BLaER1 (cell line): ENCODE measurements at regions not wholly inside any gene's neighbourhood (a gene's known extent, or its start where the extent isn't known, plus 50 kb on each side); places are given as distances from the start of the nearest gene placed in this dataset.

Experiments used
- H3K27ac ChIP-seq: shearing (Covaris generic); formaldehyde crosslinking; 2 replicates; pipeline ENCODE4 v1.8.1; 2022
- H3K27me3 ChIP-seq: shearing (Covaris generic); formaldehyde crosslinking; 2 replicates; pipeline ENCODE4 v1.8.1; 2022
- H3K36me3 ChIP-seq: shearing (Covaris generic); formaldehyde crosslinking; 2 replicates; pipeline ENCODE4 v1.8.1; 2022
- H3K4me1 ChIP-seq: shearing (Covaris generic); formaldehyde crosslinking; 2 replicates; pipeline ENCODE4 v1.8.1; 2022
- H3K4me2 ChIP-seq: shearing (Covaris generic); formaldehyde crosslinking; 2 replicates; pipeline ENCODE4 v1.8.1; 2022
- H3K4me3 ChIP-seq: shearing (Covaris generic); formaldehyde crosslinking; 2 replicates; pipeline ENCODE4 v1.8.1; 2022
- H3K9ac ChIP-seq: shearing (Covaris generic); formaldehyde crosslinking; 2 replicates; pipeline ENCODE4 v1.8.1; 2022
- H3K9me3 ChIP-seq: shearing (Covaris generic); formaldehyde crosslinking; 2 replicates; pipeline ENCODE4 v1.8.1; 2022
- H4K20me1 ChIP-seq: shearing (Covaris generic); formaldehyde crosslinking; 2 replicates; pipeline ENCODE4 v1.8.1; 2022
- Cebpa-rat ChIP-seq: shearing (Covaris generic); IDR thresholded peaks from 2 replicates; pipeline ENCODE4 v1.8.1; 2022

- Histone ChIP-seq H4K20me1 (no peaks in the 10 kb centered on the region), H3K36me3 (no peaks in the 10 kb centered on the region), H3K4me2 (no peak overlapping the region), H3K9me3 (peaks cover 6% of the 10 kb centered on the region; the same call in 1 of the 2 replicates), H3K4me3 (no peak overlapping the region), H3K27ac (no peak overlapping the region), H3K4me1 (no peaks in the 10 kb centered on the region), H3K9ac (no peak overlapping the region), H3K27me3 (no peaks in the 10 kb centered on the region)
- TF ChIP-seq Cebpa-rat: no peak
Measured at GRCh38 chr6:103875221-103875620, 984.5 kb downstream of the HACE1 start.

- Histone ChIP-seq H3K4me1 (no peaks in the 10 kb centered on the region), H3K27ac (no peak overlapping the region), H3K9ac (no peak overlapping the region), H3K36me3 (no peaks in the 10 kb centered on the region), H4K20me1 (no peaks in the 10 kb centered on the region), H3K9me3 (peaks cover 4% of the 10 kb centered on the region; the same call in 1 of the 2 replicates), H3K4me2 (no peak overlapping the region), H3K27me3 (no peaks in the 10 kb centered on the region), H3K4me3 (no peak overlapping the region)
- TF ChIP-seq Cebpa-rat: no peak
Measured at GRCh38 chr6:103874575-103874974, 985.1 kb downstream of the HACE1 start.

GRCh38 chr6:103872678-103873077, 987.0 kb downstream of the HACE1 start:
- no peak overlapping the region for H3K4me3 ChIP-seq
- no peak overlapping the region for H3K4me2 ChIP-seq
- TF ChIP-seq Cebpa-rat: no peak
- no peak overlapping the region for H3K27ac ChIP-seq
- no peaks in the 10 kb centered on the region for H3K9me3 ChIP-seq
- no peak overlapping the region for H3K9ac ChIP-seq
- H3K4me1 ChIP-seq: no peaks in the 10 kb centered on the region
- H4K20me1 ChIP-seq: no peaks in the 10 kb centered on the region
- no peaks in the 10 kb centered on the region for H3K36me3 ChIP-seq
- H3K27me3 ChIP-seq: no peaks in the 10 kb centered on the region

- no peaks in the 10 kb centered on the region for H4K20me1 ChIP-seq
- H3K9ac ChIP-seq: no peak overlapping the region
- no peaks in the 10 kb centered on the region for H3K36me3 ChIP-seq
- H3K4me1 ChIP-seq: no peaks in the 10 kb centered on the region
- H3K9me3 ChIP-seq: no peaks in the 10 kb centered on the region
- no peak overlapping the region for H3K4me3 ChIP-seq
- H3K27me3 ChIP-seq: no peaks in the 10 kb centered on the region
- H3K27ac ChIP-seq: no peak overlapping the region
- TF ChIP-seq Cebpa-rat: no peak
- H3K4me2 ChIP-seq: no peak overlapping the region
Measured at GRCh38 chr6:103872233-103872632, 987.5 kb downstream of the HACE1 start.

GRCh38 chr6:103870970-103871369, 988.7 kb downstream of the HACE1 start:
- Histone ChIP-seq H4K20me1 (no peaks in the 10 kb centered on the region), H3K27me3 (no peaks in the 10 kb centered on the region), H3K36me3 (no peaks in the 10 kb centered on the region), H3K4me3 (no peak overlapping the region), H3K27ac (no peak overlapping the region), H3K9me3 (no peaks in the 10 kb centered on the region), H3K4me2 (no peak overlapping the region), H3K9ac (no peak overlapping the region), H3K4me1 (no peaks in the 10 kb centered on the region)
- TF ChIP-seq Cebpa-rat: no peak

GRCh38 chr6:103862297-103862696, 997.4 kb downstream of the HACE1 start:
- no peak for TF ChIP-seq Cebpa-rat

GRCh38 chr6:103858003-103858402, 1001.7 kb downstream of the HACE1 start:
- H3K4me2 ChIP-seq: no peak overlapping the region
- no peak overlapping the region for H3K4me3 ChIP-seq
- H3K9me3 ChIP-seq: no peaks in the 10 kb centered on the region
- no peaks in the 10 kb centered on the region for H3K27me3 ChIP-seq
- no peak for TF ChIP-seq Cebpa-rat
- no peaks in the 10 kb centered on the region for H4K20me1 ChIP-seq
- no peak overlapping the region for H3K9ac ChIP-seq
- no peaks in the 10 kb centered on the region for H3K36me3 ChIP-seq
- H3K27ac ChIP-seq: no peak overlapping the region
- no peaks in the 10 kb centered on the region for H3K4me1 ChIP-seq

More at GRCh38 chr6:103862297-103862696, 997.4 kb downstream of the HACE1 start:
- Histone ChIP-seq H3K9ac (no peak overlapping the region), H3K9me3 (no peaks in the 10 kb centered on the region), H4K20me1 (no peaks in the 10 kb centered on the region), H3K27me3 (no peaks in the 10 kb centered on the region), H3K4me3 (no peak overlapping the region), H3K4me2 (no peak overlapping the region), H3K27ac (no peak overlapping the region), H3K4me1 (no peaks in the 10 kb centered on the region), H3K36me3 (no peaks in the 10 kb centered on the region)

GRCh38 chr6:103855750-103856149, 1004.0 kb downstream of the HACE1 start:
- Histone ChIP-seq H3K36me3 (no peaks in the 10 kb centered on the region), H3K27me3 (no peaks in the 10 kb centered on the region), H3K9me3 (no peaks in the 10 kb centered on the region), H3K4me2 (no peak overlapping the region), H3K9ac (no peak overlapping the region), H3K4me3 (no peak overlapping the region), H3K4me1 (no peaks in the 10 kb centered on the region), H4K20me1 (no peaks in the 10 kb centered on the region), H3K27ac (no peak overlapping the region)
- no peak for TF ChIP-seq Cebpa-rat

- no peaks in the 10 kb centered on the region for H3K4me1 ChIP-seq
- H3K4me3 ChIP-seq: no peak overlapping the region
- no peak for TF ChIP-seq Cebpa-rat
- no peaks in the 10 kb centered on the region for H4K20me1 ChIP-seq
- H3K27ac ChIP-seq: no peak overlapping the region
- H3K27me3 ChIP-seq: no peaks in the 10 kb centered on the region
- H3K36me3 ChIP-seq: no peaks in the 10 kb centered on the region
- no peak overlapping the region for H3K4me2 ChIP-seq
- no peak overlapping the region for H3K9ac ChIP-seq
- no peaks in the 10 kb centered on the region for H3K9me3 ChIP-seq
Measured at GRCh38 chr6:103854059-103854458, 1005.7 kb downstream of the HACE1 start.

GRCh38 chr6:103838457-103838856, 1021.3 kb downstream of the HACE1 start:
- H3K4me1 ChIP-seq: no peaks in the 10 kb centered on the region
- no peaks in the 10 kb centered on the region for H3K27me3 ChIP-seq
- H3K4me2 ChIP-seq: no peak overlapping the region
- no peaks in the 10 kb centered on the region for H4K20me1 ChIP-seq
- no peaks in the 10 kb centered on the region for H3K36me3 ChIP-seq
- TF ChIP-seq Cebpa-rat: no peak
- no peak overlapping the region for H3K4me3 ChIP-seq
- H3K9me3 ChIP-seq: no peaks in the 10 kb centered on the region
- H3K9ac ChIP-seq: no peak overlapping the region
- no peak overlapping the region for H3K27ac ChIP-seq

- Histone ChIP-seq H4K20me1 (no peaks in the 10 kb centered on the region), H3K27ac (no peak overlapping the region), H3K4me2 (no peak overlapping the region), H3K4me3 (no peak overlapping the region), H3K27me3 (no peaks in the 10 kb centered on the region), H3K9me3 (no peaks in the 10 kb centered on the region), H3K36me3 (no peaks in the 10 kb centered on the region), H3K4me1 (no peaks in the 10 kb centered on the region), H3K9ac (no peak overlapping the region)
- no peak for TF ChIP-seq Cebpa-rat
Measured at GRCh38 chr6:103826209-103826608, 1033.5 kb downstream of the HACE1 start.
